IMR-90 (cell line): ENCODE measurements at regions not wholly inside any gene's neighbourhood (a gene's known extent, or its start where the extent isn't known, plus 50 kb on each side); places are given as distances from the start of the nearest gene placed in this dataset.

Source experiments
- CTCF ChIP-seq: conservative IDR thresholded peaks from 2 replicates; pipeline ENCODE4 v1.5.1; 2012; ENCODE audit warnings: mild to moderate bottlenecking, low read depth, low read length, improper control_type of control experiment
- ELK1 ChIP-seq: fragments of 150-350 bp; IDR thresholded peaks from 2 replicates; pipeline ENCODE4 v1.6.1; 2016; ENCODE audit warnings: low read depth, mild to moderate bottlenecking, low read length, moderate library complexity, borderline replicate concordance
- MAFK ChIP-seq: IDR thresholded peaks from 2 replicates; pipeline ENCODE4 v1.6.1; 2012; ENCODE audit warnings: low read depth, low read length, improper control_type of control experiment
- POLR2A ChIP-seq: IDR thresholded peaks from 2 replicates; pipeline ENCODE4 v1.6.1; 2012; ENCODE audit warnings: mild to moderate bottlenecking, low read depth, low read length
- RAD21 ChIP-seq: IDR thresholded peaks from 2 replicates; pipeline ENCODE4 v1.6.1; 2012; ENCODE audit warnings: low read length, improper control_type of control experiment
- RCOR1 ChIP-seq: IDR thresholded peaks from 2 replicates; pipeline ENCODE4 v1.6.1; 2012; ENCODE audit warnings: mild to moderate bottlenecking, low read length, improper control_type of control experiment; ENCODE audit not compliant: insufficient replicate concordance
- SMC3 ChIP-seq: fragments of 150-350 bp; IDR thresholded peaks from 2 replicates; pipeline ENCODE4 v1.6.1; 2016; ENCODE audit warnings: low read depth, mild to moderate bottlenecking, antibody characterized with exemption, low read length, moderate library complexity
- USF2 ChIP-seq: fragments of 150-350 bp; IDR thresholded peaks from 2 replicates; pipeline ENCODE4 v1.6.1; 2017; ENCODE audit warnings: mild to moderate bottlenecking, antibody characterized with exemption, low read length, low read depth

- TF ChIP-seq POLR2A (no peak), CTCF (no peak), ELK1 (no peak), MAFK (no peak), RCOR1 (no peak), USF2 (no peak), SMC3 (no peak), RAD21 (no peak)
Measured at GRCh38 chrX:87160435-87161010, 357.1 kb upstream of the KLHL4 start.
